GM12864 (cell line): ENCODE measurements at regions not wholly inside any gene's neighbourhood (a gene's known extent, or its start where the extent isn't known, plus 50 kb on each side); places are given as distances from the start of the nearest gene placed in this dataset.

Experiments used
- DNase-seq: peaks from one replicate; pipeline ENCODE4 v3.0.0-alpha.2; 2011; ENCODE audit warnings: low read depth
- H3K4me3 ChIP-seq: 2 replicates; pipeline ENCODE4 v1.5.1; 2011; ENCODE audit warnings: mild to moderate bottlenecking, low read depth, low read length, control low read depth
- CTCF ChIP-seq: IDR thresholded peaks from 2 replicates; pipeline ENCODE4 v1.5.1; 2011; ENCODE audit warnings: low read depth, mild to moderate bottlenecking, moderate library complexity, low read length, control low read depth, inconsistent platforms; ENCODE audit errors: missing control alignments

- DNase-seq = no peak
- no peak for TF ChIP-seq CTCF
- no peak overlapping the region for H3K4me3 ChIP-seq
Observed at GRCh38 chr14:44180975-44181374, 326.1 kb downstream of the FSCB start.

GRCh38 chr14:44170556-44170955 lies 336.5 kb downstream of the FSCB start:
- no peak for DNase-seq
- no peak overlapping the region for H3K4me3 ChIP-seq
- no peak for TF ChIP-seq CTCF

- no peak for TF ChIP-seq CTCF
Observed at GRCh38 chr14:44170101-44170500, 337.0 kb downstream of the FSCB start.

GRCh38 chr14:44168566-44168965 lies 338.5 kb downstream of the FSCB start:
- no peak overlapping the region for H3K4me3 ChIP-seq
- TF ChIP-seq CTCF = no peak
- no peak for DNase-seq

More at GRCh38 chr14:44170101-44170500, 337.0 kb downstream of the FSCB start:
- no peak for DNase-seq
- H3K4me3 ChIP-seq = no peak overlapping the region

GRCh38 chr14:44166611-44167010 lies 340.5 kb downstream of the FSCB start:
- TF ChIP-seq CTCF = no peak
- no peak for DNase-seq

GRCh38 chr14:44165936-44166335 lies 341.1 kb downstream of the FSCB start:
- no peak overlapping the region for H3K4me3 ChIP-seq
- TF ChIP-seq CTCF = no peak
- no peak for DNase-seq

More at GRCh38 chr14:44166611-44167010, 340.5 kb downstream of the FSCB start:
- no peak overlapping the region for H3K4me3 ChIP-seq

- H3K4me3 ChIP-seq = no peak overlapping the region
- TF ChIP-seq CTCF = no peak
- DNase-seq = no peak
Observed at GRCh38 chr14:44165286-44165685, 341.8 kb downstream of the FSCB start.
